ENCODE measurements at regions not wholly inside any gene's neighbourhood (a gene's known extent, or its start where the extent isn't known, plus 50 kb on each side); places are given as distances from the start of the nearest gene placed in this dataset.

DNA sequence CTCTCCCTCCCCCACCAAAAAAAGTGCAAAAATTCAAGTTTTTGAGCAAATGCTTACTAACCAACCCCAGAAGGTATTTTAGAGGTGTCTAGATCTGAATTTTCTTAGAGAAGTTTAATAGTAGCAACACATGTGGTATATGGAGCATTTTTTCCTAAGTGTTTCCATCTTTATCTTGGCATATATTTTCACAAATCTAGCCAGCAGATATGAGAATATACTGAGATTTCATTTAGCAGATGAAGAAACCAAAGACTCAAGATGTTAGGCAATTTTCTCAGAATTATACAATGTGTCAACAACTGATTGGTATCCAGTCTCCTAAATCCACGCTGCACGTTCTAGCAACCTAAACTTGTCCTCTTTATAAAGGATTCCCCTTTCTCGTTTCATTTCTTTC is 245.5 kb upstream of the CXXC4 start:
- H3F3A ChIP-seq (replicated peaks; ENCODE audit: low read depth) = no peaks in the 10 kb centered on the region
- H3K4me1 Mint-ChIP-seq = peaks cover 7% of the 10 kb centered on the region
- H3K36me3 ChIP-seq (ENCODE audit: insufficient read depth) = no peaks in the 10 kb centered on the region
- H3K9me3 Mint-ChIP-seq = no peaks in the 10 kb centered on the region
- TF ChIP-seq, protein P1, sequence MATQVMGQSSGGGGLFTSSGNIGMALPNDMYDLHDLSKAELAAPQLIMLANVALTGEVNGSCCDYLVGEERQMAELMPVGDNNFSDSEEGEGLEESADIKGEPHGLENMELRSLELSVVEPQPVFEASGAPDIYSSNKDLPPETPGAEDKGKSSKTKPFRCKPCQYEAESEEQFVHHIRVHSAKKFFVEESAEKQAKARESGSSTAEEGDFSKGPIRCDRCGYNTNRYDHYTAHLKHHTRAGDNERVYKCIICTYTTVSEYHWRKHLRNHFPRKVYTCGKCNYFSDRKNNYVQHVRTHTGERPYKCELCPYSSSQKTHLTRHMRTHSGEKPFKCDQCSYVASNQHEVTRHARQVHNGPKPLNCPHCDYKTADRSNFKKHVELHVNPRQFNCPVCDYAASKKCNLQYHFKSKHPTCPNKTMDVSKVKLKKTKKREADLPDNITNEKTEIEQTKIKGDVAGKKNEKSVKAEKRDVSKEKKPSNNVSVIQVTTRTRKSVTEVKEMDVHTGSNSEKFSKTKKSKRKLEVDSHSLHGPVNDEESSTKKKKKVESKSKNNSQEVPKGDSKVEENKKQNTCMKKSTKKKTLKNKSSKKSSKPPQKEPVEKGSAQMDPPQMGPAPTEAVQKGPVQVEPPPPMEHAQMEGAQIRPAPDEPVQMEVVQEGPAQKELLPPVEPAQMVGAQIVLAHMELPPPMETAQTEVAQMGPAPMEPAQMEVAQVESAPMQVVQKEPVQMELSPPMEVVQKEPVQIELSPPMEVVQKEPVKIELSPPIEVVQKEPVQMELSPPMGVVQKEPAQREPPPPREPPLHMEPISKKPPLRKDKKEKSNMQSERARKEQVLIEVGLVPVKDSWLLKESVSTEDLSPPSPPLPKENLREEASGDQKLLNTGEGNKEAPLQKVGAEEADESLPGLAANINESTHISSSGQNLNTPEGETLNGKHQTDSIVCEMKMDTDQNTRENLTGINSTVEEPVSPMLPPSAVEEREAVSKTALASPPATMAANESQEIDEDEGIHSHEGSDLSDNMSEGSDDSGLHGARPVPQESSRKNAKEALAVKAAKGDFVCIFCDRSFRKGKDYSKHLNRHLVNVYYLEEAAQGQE (IDR thresholded peaks at IDR 0.05; ENCODE audit: unreplicated experiment) = no peak
- TF ChIP-seq ZNF331 (CRISPR knock-in tag; IDR thresholded peaks at IDR 0.05; ENCODE audit: low read depth) (no peak), EZH2 (IDR thresholded peaks at IDR 0.05; ENCODE audit: low read depth, unreplicated experiment) (no peak), ZNF114 (CRISPR knock-in tag; IDR thresholded peaks at IDR 0.05) (no peak), POLR2AphosphoS5 (IDR thresholded peaks at IDR 0.05; ENCODE audit: low read depth) (no peak)
- TF ChIP-seq, protein P2, sequence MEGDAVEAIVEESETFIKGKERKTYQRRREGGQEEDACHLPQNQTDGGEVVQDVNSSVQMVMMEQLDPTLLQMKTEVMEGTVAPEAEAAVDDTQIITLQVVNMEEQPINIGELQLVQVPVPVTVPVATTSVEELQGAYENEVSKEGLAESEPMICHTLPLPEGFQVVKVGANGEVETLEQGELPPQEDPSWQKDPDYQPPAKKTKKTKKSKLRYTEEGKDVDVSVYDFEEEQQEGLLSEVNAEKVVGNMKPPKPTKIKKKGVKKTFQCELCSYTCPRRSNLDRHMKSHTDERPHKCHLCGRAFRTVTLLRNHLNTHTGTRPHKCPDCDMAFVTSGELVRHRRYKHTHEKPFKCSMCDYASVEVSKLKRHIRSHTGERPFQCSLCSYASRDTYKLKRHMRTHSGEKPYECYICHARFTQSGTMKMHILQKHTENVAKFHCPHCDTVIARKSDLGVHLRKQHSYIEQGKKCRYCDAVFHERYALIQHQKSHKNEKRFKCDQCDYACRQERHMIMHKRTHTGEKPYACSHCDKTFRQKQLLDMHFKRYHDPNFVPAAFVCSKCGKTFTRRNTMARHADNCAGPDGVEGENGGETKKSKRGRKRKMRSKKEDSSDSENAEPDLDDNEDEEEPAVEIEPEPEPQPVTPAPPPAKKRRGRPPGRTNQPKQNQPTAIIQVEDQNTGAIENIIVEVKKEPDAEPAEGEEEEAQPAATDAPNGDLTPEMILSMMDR (conservative IDR thresholded peaks at IDR 0.05; ENCODE audit: low read depth in 2 of 2) = no peak
- H3K4me3 ChIP-seq = no peak overlapping the region
- no peaks in the 10 kb centered on the region for H4K20me1 ChIP-seq (replicated peaks; ENCODE audit: insufficient read depth)
- no peaks in the 10 kb centered on the region for H3K27me3 ChIP-seq (ENCODE audit: insufficient read depth)
- H3K4me3 Mint-ChIP-seq = no peak overlapping the region
- no peaks in the 10 kb centered on the region for H3K79me2 ChIP-seq (replicated peaks; ENCODE audit: insufficient read depth)
- H3K9me2 ChIP-seq (ENCODE audit: insufficient read depth) = no peaks in the 10 kb centered on the region
- no peak overlapping the region for H3K27ac Mint-ChIP-seq
- no peaks in the 10 kb centered on the region for H3K27me3 Mint-ChIP-seq (ENCODE audit: insufficient read depth, low read depth, poor library complexity)
- H3K4me1 ChIP-seq (ENCODE audit: insufficient read depth) = peaks cover 9% of the 10 kb centered on the region; the same call in 1 of the 2 replicates
- no peak overlapping the region for H3K4me2 ChIP-seq
- no peak overlapping the region for H2AFZ ChIP-seq
- DNase-seq (ENCODE audit: low spot score) (no peak), ATAC-seq (no peak)
- no peaks in the 10 kb centered on the region for H3K36me3 Mint-ChIP-seq (ENCODE audit: low read depth)
- no peak overlapping the region for H3K27ac ChIP-seq (ENCODE audit: low read depth)

DNA sequence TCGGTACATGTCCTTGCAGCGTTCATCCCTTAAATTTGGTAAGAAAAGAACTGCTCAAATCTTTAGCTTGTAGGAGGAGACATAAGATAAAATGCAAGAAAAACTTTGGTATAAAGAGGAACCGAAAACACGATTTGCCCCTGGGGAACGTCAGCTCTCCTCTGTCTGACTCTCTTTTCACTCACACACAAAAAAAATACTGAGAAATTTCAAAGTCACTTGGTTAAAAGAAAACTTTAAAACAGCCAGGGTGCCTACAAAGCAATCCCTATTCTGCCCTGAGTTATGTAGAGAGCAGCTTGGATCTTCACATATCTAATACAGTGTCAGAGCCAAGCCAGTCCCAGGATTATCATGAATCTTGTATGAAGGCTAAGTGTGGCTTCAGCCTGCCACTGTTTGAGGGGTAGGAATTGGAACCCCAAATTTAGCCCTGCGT is 248.5 kb upstream of the CXXC4 start:
- H3K27ac Mint-ChIP-seq = no peak overlapping the region
- H3K4me2 ChIP-seq = no peak overlapping the region

More for the DNA sequence above, 248.5 kb upstream of the CXXC4 start:
- TF ChIP-seq, protein P1 (IDR thresholded peaks at IDR 0.05; ENCODE audit: unreplicated experiment) = no peak
- TF ChIP-seq ZNF114 (CRISPR knock-in tag; IDR thresholded peaks at IDR 0.05) (no peak), POLR2AphosphoS5 (IDR thresholded peaks at IDR 0.05; ENCODE audit: low read depth) (no peak), CREB1 (CRISPR knock-in tag; IDR thresholded peaks at IDR 0.05; ENCODE audit: low read depth) (no peak), NANOG (IDR thresholded peaks at IDR 0.05; ENCODE audit: borderline replicate concordance) (no peak), ZNF331 (CRISPR knock-in tag; IDR thresholded peaks at IDR 0.05; ENCODE audit: low read depth) (no peak), EZH2phosphoT487 (IDR thresholded peaks at IDR 0.05; ENCODE audit: unreplicated experiment) (no peak), JUNB (IDR thresholded peaks at IDR 0.05; ENCODE audit: unreplicated experiment) (no peak), EZH2 (IDR thresholded peaks at IDR 0.05; ENCODE audit: low read depth, unreplicated experiment) (no peak), STAT1 (IDR thresholded peaks at IDR 0.05; ENCODE audit: unreplicated experiment) (no peak)
- TF ChIP-seq, protein P3, sequence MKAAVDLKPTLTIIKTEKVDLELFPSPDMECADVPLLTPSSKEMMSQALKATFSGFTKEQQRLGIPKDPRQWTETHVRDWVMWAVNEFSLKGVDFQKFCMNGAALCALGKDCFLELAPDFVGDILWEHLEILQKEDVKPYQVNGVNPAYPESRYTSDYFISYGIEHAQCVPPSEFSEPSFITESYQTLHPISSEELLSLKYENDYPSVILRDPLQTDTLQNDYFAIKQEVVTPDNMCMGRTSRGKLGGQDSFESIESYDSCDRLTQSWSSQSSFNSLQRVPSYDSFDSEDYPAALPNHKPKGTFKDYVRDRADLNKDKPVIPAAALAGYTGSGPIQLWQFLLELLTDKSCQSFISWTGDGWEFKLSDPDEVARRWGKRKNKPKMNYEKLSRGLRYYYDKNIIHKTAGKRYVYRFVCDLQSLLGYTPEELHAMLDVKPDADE (IDR thresholded peaks at IDR 0.05) = no peak
- TF ChIP-seq, protein P2 (conservative IDR thresholded peaks at IDR 0.05; ENCODE audit: low read depth in 2 of 2) = no peak
- H4K20me1 ChIP-seq (replicated peaks; ENCODE audit: insufficient read depth) = no peaks in the 10 kb centered on the region
- ATAC-seq (no peak), DNase-seq (ENCODE audit: low spot score) (no peak)
- H3K27ac ChIP-seq (ENCODE audit: low read depth) = no peak overlapping the region
- H3K36me3 ChIP-seq (ENCODE audit: insufficient read depth) = no peaks in the 10 kb centered on the region
- H3K9me2 ChIP-seq (ENCODE audit: insufficient read depth) = no peaks in the 10 kb centered on the region
- H3K4me3 Mint-ChIP-seq = no peak overlapping the region
- no peaks in the 10 kb centered on the region for H3K9me3 Mint-ChIP-seq
- H3K79me2 ChIP-seq (replicated peaks; ENCODE audit: insufficient read depth) = no peaks in the 10 kb centered on the region
- H3K4me1 Mint-ChIP-seq = peaks cover under 1% of the 10 kb centered on the region; the same call in 2 of the 3 replicates
- no peaks in the 10 kb centered on the region for H3K27me3 Mint-ChIP-seq (ENCODE audit: insufficient read depth, low read depth, poor library complexity)
- H3K4me1 ChIP-seq (ENCODE audit: insufficient read depth) = peaks cover 2% of the 10 kb centered on the region; the same call in 1 of the 2 replicates
- no peak overlapping the region for H3K4me3 ChIP-seq
- H2AFZ ChIP-seq = peak overlapping the region; percentile 9; the same call in 1 of the 2 replicates
- no peaks in the 10 kb centered on the region for H3K36me3 Mint-ChIP-seq (ENCODE audit: low read depth)
- H3K27me3 ChIP-seq (ENCODE audit: insufficient read depth) = no peaks in the 10 kb centered on the region
- H3F3A ChIP-seq (replicated peaks; ENCODE audit: low read depth) = no peaks in the 10 kb centered on the region
